ENCODE measurements at regions not wholly inside any gene's neighbourhood (a gene's known extent, or its start where the extent isn't known, plus 50 kb on each side); places are given as distances from the start of the nearest gene placed in this dataset.

- Histone ChIP-seq H3K4me1 (no peaks in the 10 kb centered on the region), H3K27ac (no peak overlapping the region), H3K9me3 (no peaks in the 10 kb centered on the region), H3K36me3 (no peaks in the 10 kb centered on the region), H3K27me3 (no peaks in the 10 kb centered on the region), H3K4me3 (replicated peaks in 1 of 3) (no peak overlapping the region)
- TF ChIP-seq POLR2A (IDR thresholded peaks at IDR 0.05) = no peak
- TF ChIP-seq, protein P1, sequence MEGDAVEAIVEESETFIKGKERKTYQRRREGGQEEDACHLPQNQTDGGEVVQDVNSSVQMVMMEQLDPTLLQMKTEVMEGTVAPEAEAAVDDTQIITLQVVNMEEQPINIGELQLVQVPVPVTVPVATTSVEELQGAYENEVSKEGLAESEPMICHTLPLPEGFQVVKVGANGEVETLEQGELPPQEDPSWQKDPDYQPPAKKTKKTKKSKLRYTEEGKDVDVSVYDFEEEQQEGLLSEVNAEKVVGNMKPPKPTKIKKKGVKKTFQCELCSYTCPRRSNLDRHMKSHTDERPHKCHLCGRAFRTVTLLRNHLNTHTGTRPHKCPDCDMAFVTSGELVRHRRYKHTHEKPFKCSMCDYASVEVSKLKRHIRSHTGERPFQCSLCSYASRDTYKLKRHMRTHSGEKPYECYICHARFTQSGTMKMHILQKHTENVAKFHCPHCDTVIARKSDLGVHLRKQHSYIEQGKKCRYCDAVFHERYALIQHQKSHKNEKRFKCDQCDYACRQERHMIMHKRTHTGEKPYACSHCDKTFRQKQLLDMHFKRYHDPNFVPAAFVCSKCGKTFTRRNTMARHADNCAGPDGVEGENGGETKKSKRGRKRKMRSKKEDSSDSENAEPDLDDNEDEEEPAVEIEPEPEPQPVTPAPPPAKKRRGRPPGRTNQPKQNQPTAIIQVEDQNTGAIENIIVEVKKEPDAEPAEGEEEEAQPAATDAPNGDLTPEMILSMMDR (IDR thresholded peaks at IDR 0.05) = no peak
- 70 to 78% methylated on average over 1 of the region's 1 CpG for WGBS, 2 donors
- intact Hi-C loops (cut with DNase I) = no loop called here
- no peak for DNase-seq
Measured at GRCh38 chr13:81442904-81443303, 1102.0 kb upstream of the SPRY2 start.

DNA sequence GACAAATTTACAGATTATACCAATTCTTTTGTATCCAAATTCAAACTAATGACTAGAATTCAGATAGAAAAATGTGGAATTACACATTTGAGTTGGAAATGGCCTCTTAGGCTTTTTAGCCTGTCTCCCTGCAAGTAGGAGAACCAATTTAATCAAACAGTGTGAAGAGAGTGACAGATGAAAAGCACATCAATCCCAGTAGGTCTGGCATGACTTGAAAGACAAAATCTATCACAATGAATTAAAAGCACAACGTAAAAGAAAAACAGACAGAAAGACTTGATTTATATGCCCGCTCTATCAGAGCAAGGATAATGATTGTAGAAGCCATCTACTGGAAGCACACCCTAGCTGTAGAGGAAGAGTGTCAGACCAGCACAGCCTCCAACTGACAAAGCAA, 1084.4 kb upstream of the SPRY2 start:
- no peak for DNase-seq
- H3K4me3 ChIP-seq (replicated peaks in 1 of 3) = no peak overlapping the region
- 82 to 90% methylated on average over 2 of the region's 2 CpGs for WGBS, 2 donors
- H3K27me3 ChIP-seq = no peaks in the 10 kb centered on the region
- TF ChIP-seq, protein P1 (IDR thresholded peaks at IDR 0.05) = no peak
- TF ChIP-seq POLR2A (IDR thresholded peaks at IDR 0.05) = no peak
- H3K27ac ChIP-seq = no peak overlapping the region
- no peaks in the 10 kb centered on the region for H3K36me3 ChIP-seq
- no peaks in the 10 kb centered on the region for H3K9me3 ChIP-seq
- H3K4me1 ChIP-seq = no peaks in the 10 kb centered on the region
- intact Hi-C loops (cut with DNase I) = no loop called here

- H3K9me3 ChIP-seq = no peaks in the 10 kb centered on the region
- no peak for TF ChIP-seq POLR2A (IDR thresholded peaks at IDR 0.05)
- TF ChIP-seq, protein P1 (IDR thresholded peaks at IDR 0.05) = no peak
- H3K4me1 ChIP-seq = no peaks in the 10 kb centered on the region
- no peak for DNase-seq
- no peak overlapping the region for H3K27ac ChIP-seq
- no peaks in the 10 kb centered on the region for H3K36me3 ChIP-seq
- H3K4me3 ChIP-seq (replicated peaks in 1 of 3) = no peak overlapping the region
- H3K27me3 ChIP-seq = no peaks in the 10 kb centered on the region
- intact Hi-C loops (cut with DNase I) = no loop called here
Measured at GRCh38 chr13:81409284-81409683, 1068.4 kb upstream of the SPRY2 start.

DNA sequence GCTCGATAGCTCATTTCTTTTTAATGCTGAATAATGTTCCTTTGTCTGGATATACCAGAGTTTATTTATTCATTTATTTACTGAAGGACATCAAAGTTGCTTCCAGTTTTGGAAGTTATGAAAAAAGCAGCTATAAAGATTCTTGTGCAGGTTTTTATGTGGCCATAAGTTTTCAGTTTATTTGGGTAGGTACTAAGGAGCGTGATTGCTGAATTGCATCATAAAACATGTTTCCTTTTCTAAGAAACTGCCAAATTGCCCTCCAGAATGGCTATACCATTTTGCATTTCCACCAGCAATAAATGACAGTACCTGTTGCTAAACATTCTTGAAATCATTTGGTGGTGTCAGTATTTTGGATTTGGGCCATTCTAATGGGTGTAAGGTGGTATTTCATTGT, 1067.7 kb upstream of the SPRY2 start:
- intact Hi-C loops (cut with DNase I) = no loop called here
- TF ChIP-seq POLR2A (IDR thresholded peaks at IDR 0.05) = no peak
- TF ChIP-seq, protein P1 (IDR thresholded peaks at IDR 0.05) = no peak
- no peak for DNase-seq
- Histone ChIP-seq H3K4me3 (replicated peaks in 1 of 3) (no peak overlapping the region), H3K36me3 (no peaks in the 10 kb centered on the region), H3K4me1 (no peaks in the 10 kb centered on the region), H3K27ac (no peak overlapping the region), H3K9me3 (no peaks in the 10 kb centered on the region), H3K27me3 (no peaks in the 10 kb centered on the region)
- 92 to 96% methylated on average over 2 of the region's 2 CpGs for WGBS, 2 donors

- WGBS, 2 donors = 85 to 86% methylated on average over 4 of the region's 4 CpGs
- no peak for TF ChIP-seq POLR2A (IDR thresholded peaks at IDR 0.05)
- TF ChIP-seq, protein P1 (IDR thresholded peaks at IDR 0.05) = no peak
Measured at GRCh38 chr13:81406639-81407292, 1065.8 kb upstream of the SPRY2 start.

More at GRCh38 chr13:81406639-81407292, 1065.8 kb upstream of the SPRY2 start:
- Histone ChIP-seq H3K4me1 (no peaks in the 10 kb centered on the region), H3K4me3 (replicated peaks in 1 of 3) (no peak overlapping the region), H3K9me3 (no peaks in the 10 kb centered on the region), H3K36me3 (no peaks in the 10 kb centered on the region), H3K27ac (no peak overlapping the region), H3K27me3 (no peaks in the 10 kb centered on the region)
- intact Hi-C loops (cut with DNase I) = no loop called here
- DNase-seq = no peak
